HG03354 (cell line): ENCODE measurements at regions not wholly inside any gene's neighbourhood (a gene's known extent, or its start where the extent isn't known, plus 50 kb on each side); places are given as distances from the start of the nearest gene placed in this dataset.

Experiments
- ATAC-seq: cut with Tn5 transposase; IDR thresholded peaks from one replicate; pipeline ENCODE4 v1.9.1; 2021; ENCODE audit warnings: mild to moderate bottlenecking; ENCODE audit not compliant: unreplicated experiment, poor library complexity, severe bottlenecking

- no peak for ATAC-seq
These were observed 96.6 kb downstream of the TEX26 start for GRCh38 chr13:31029102-31029501.

- ATAC-seq, result no peak
These were observed 94.7 kb downstream of the TEX26 start for GRCh38 chr13:31027136-31027535.
